Thyroid gland (tissue), 4 donors: ENCODE measurements at regions not wholly inside any gene's neighbourhood (a gene's known extent, or its start where the extent isn't known, plus 50 kb on each side); places are given as distances from the start of the nearest gene placed in this dataset.

Experiments
- DNase-seq, 2 donors: peaks; one replicate each; pipeline ENCODE4 v3.0.0-alpha.2; 2019
- H3K27ac ChIP-seq, 3 donors: fragments of 200-600 bp; sonication (generic); 1 replicate in 2 of 3; 2 replicates in 1 of 3; pipeline ENCODE4 v1.5.1; 2016 to 2019; ENCODE audit warnings: mild to moderate bottlenecking in 1 of 3, moderate library complexity in 1 of 3
- H3K27me3 ChIP-seq: fragments of 200-600 bp; sonication (generic); one replicate; pipeline ENCODE4 v1.5.1; 2019
- H3K36me3 ChIP-seq, 2 donors: fragments of 200-600 bp; sonication (generic); one replicate each; pipeline ENCODE4 v1.5.1; 2016 to 2019
- H3K4me1 ChIP-seq, 2 donors: fragments of 200-600 bp; sonication (generic); one replicate each; pipeline ENCODE4 v1.5.1; 2017 to 2019
- H3K4me3 ChIP-seq, 3 donors: fragments of 200-600 bp; sonication (generic); replicated peaks in 1 of 3; 1 replicate in 2 of 3; 2 replicates in 1 of 3; pipeline ENCODE4 v1.5.1; 2016; ENCODE audit warnings: mild to moderate bottlenecking in 1 of 3
- H3K9me3 ChIP-seq: fragments of 200-600 bp; sonication (generic); one replicate; pipeline ENCODE4 v1.5.1; 2017
- POLR2A ChIP-seq, 2 donors: fragments of 450-650 bp; IDR thresholded peaks; one replicate each; pipeline ENCODE4 v1.6.1; 2017; ENCODE audit warnings: antibody characterized with exemption in 2 of 2, mild to moderate bottlenecking in 2 of 2, moderate library complexity in 1 of 2
- WGBS, 2 donors: methylation state at CpG; one replicate each; pipeline ENCODE4 v1.1.5; 2017; 5-methylcytosine and 5-hydroxymethylcytosine counted together
- intact Hi-C: fragments of 100-400 bp; cut with DNase I; formaldehyde crosslinking; loops from one replicate; pipeline ENCODE4 v1.15.1; 2023
- TF ChIP-seq, protein P1 (sequence below), 6 experiments: fragments of 200-600 bp in 3 of 6; fragments of 450-650 bp in 3 of 6; sonication (generic) in 3 of 6; IDR thresholded peaks; one replicate each; pipeline ENCODE4 v1.5.1; 2016 to 2019; ENCODE audit warnings: antibody characterized with exemption in 6 of 6, mild to moderate bottlenecking in 2 of 6, inconsistent platforms in 1 of 6, moderate library complexity in 1 of 6

DNA sequence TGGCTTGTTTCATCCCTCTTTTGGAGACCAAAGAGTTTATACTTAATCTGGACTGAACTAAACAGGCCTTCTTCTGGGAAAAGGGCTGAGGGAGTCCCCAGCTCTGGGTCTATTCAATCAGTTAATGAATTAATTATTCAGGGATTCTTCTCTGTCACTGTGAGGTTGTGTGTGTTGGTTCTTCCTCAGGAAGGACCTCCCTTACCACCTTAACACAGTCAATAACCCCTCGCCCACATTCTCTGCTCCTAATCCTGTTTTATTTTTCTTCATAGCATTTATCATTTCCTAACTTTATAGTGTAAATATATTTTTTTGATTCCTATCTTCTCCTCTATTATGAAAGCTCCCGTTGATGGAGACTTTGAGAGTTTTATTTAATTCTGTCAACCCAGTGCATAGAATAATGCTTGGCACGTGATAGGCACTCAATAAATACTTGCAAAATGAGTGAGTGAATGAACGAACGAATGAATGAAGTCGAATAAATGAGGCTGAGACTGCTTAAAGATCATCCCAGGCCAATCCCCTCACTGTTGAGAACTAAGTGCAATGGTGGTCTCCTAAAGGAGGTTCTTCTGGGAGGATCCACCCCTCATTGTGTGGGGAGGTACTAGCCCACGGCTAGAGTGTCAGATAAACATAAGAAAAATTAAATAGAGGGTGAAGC lies 179.6 kb upstream of the JARID2 start:
- peak overlapping the region in 1 of 3 donors; percentile 46 for H3K27ac ChIP-seq
- 78 to 79% methylated on average over 7 of the region's 7 CpGs for WGBS, 2 donors
- H3K36me3 ChIP-seq: no peaks in the 10 kb centered on the region
- H3K4me3 ChIP-seq: no peak overlapping the region
- H3K27me3 ChIP-seq: no peaks in the 10 kb centered on the region
- no peaks in the 10 kb centered on the region for H3K4me1 ChIP-seq
- H3K9me3 ChIP-seq: no peaks in the 10 kb centered on the region
- TF ChIP-seq, protein P1, sequence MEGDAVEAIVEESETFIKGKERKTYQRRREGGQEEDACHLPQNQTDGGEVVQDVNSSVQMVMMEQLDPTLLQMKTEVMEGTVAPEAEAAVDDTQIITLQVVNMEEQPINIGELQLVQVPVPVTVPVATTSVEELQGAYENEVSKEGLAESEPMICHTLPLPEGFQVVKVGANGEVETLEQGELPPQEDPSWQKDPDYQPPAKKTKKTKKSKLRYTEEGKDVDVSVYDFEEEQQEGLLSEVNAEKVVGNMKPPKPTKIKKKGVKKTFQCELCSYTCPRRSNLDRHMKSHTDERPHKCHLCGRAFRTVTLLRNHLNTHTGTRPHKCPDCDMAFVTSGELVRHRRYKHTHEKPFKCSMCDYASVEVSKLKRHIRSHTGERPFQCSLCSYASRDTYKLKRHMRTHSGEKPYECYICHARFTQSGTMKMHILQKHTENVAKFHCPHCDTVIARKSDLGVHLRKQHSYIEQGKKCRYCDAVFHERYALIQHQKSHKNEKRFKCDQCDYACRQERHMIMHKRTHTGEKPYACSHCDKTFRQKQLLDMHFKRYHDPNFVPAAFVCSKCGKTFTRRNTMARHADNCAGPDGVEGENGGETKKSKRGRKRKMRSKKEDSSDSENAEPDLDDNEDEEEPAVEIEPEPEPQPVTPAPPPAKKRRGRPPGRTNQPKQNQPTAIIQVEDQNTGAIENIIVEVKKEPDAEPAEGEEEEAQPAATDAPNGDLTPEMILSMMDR (IDR thresholded peaks at IDR 0.05): no peak
- TF ChIP-seq POLR2A (IDR thresholded peaks at IDR 0.05): no peak
- DNase-seq: no peak
- intact Hi-C loops: no loop called here

- Histone ChIP-seq H3K4me1 (peaks cover 0 to 4% of the 10 kb centered on the region in 2 donors), H3K27ac (no peak overlapping the region), H3K36me3 (no peaks in the 10 kb centered on the region), H3K27me3 (no peaks in the 10 kb centered on the region), H3K4me3 (no peak overlapping the region), H3K9me3 (no peaks in the 10 kb centered on the region)
- no peak for DNase-seq
- TF ChIP-seq, protein P1 (IDR thresholded peaks at IDR 0.05): no peak
- TF ChIP-seq POLR2A (IDR thresholded peaks at IDR 0.05): no peak
- intact Hi-C loops: no loop called here
- WGBS, 2 donors: 97 to 100% methylated on average over 3 of the region's 3 CpGs
These were observed 172.5 kb upstream of the JARID2 start for GRCh38 chr6:15073344-15073789.

GRCh38 chr6:15073883-15074465 lies 171.9 kb upstream of the JARID2 start:
- no peak for DNase-seq
- Histone ChIP-seq H3K4me3 (no peak overlapping the region), H3K36me3 (no peaks in the 10 kb centered on the region), H3K27me3 (no peaks in the 10 kb centered on the region), H3K4me1 (peaks cover 0 to 4% of the 10 kb centered on the region in 2 donors), H3K9me3 (no peaks in the 10 kb centered on the region), H3K27ac (no peak overlapping the region)
- intact Hi-C loops: no loop called here
- WGBS, 2 donors: 94 to 97% methylated on average over 14 of the region's 14 CpGs
- TF ChIP-seq POLR2A (IDR thresholded peaks at IDR 0.05): no peak
- TF ChIP-seq, protein P1 (IDR thresholded peaks at IDR 0.05): no peak

DNA sequence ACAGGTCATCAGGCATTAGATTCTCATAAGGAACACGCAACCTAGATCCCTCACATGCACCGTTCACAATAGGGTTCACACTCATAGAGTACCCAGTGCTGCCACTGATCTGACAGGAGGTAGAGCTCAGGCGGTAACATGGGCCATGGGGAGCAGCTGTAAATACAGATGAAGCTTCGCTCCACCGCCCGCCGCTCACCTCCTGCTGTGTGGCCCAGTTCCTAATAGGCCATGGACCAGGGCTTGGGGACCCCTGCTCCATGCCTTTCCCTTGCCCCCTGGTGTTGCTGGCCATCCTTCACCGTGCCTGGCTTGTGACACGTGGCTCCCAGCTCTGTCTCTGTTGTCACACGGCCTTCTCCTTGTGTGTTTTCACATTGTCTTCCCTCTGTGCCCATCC lies 171.1 kb upstream of the JARID2 start:
- H3K27ac ChIP-seq: no peak overlapping the region
- H3K9me3 ChIP-seq: no peaks in the 10 kb centered on the region
- no peak overlapping the region for H3K4me3 ChIP-seq
- no peaks in the 10 kb centered on the region for H3K36me3 ChIP-seq
- intact Hi-C loops: no loop called here
- 98% methylated on average over 9 to 10 of the region's 10 CpGs for WGBS, 2 donors
- TF ChIP-seq, protein P1 (IDR thresholded peaks at IDR 0.05): no peak
- TF ChIP-seq POLR2A (IDR thresholded peaks at IDR 0.05): no peak
- peaks cover 0 to 4% of the 10 kb centered on the region in 2 donors for H3K4me1 ChIP-seq
- DNase-seq: no peak
- no peaks in the 10 kb centered on the region for H3K27me3 ChIP-seq

DNA sequence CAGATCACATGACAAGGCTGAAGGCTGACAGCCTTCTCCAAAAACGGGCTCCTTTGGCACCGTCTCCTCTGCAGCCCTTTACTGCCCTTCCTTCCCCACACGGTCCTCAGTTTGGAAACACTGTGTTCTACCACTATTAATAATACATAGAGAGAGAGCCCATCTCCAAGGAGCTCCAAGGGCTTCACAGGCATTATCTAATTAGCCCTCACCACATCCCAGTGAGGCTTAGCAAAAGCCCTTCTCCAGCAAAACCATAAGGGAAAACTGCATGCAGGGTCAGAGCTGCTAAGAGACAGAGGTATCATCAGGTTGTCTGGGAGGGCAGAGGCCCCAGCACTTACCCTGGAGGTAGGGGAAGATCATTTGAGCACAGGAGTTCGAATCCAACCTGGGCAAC lies 169.3 kb upstream of the JARID2 start:
- Histone ChIP-seq H3K36me3 (no peaks in the 10 kb centered on the region), H3K4me3 (no peak overlapping the region), H3K9me3 (no peaks in the 10 kb centered on the region), H3K27ac (no peak overlapping the region), H3K27me3 (no peaks in the 10 kb centered on the region), H3K4me1 (peaks cover 0 to 4% of the 10 kb centered on the region in 2 donors)
- WGBS, 2 donors: 85 to 90% methylated on average over 4 of the region's 4 CpGs
- no peak for DNase-seq
- TF ChIP-seq POLR2A (IDR thresholded peaks at IDR 0.05): no peak
- TF ChIP-seq, protein P1 (IDR thresholded peaks at IDR 0.05): no peak
- intact Hi-C loops: no loop called here
